ENCODE measurements at regions not wholly inside any gene's neighbourhood (a gene's known extent, or its start where the extent isn't known, plus 50 kb on each side); places are given as distances from the start of the nearest gene placed in this dataset.

DNA sequence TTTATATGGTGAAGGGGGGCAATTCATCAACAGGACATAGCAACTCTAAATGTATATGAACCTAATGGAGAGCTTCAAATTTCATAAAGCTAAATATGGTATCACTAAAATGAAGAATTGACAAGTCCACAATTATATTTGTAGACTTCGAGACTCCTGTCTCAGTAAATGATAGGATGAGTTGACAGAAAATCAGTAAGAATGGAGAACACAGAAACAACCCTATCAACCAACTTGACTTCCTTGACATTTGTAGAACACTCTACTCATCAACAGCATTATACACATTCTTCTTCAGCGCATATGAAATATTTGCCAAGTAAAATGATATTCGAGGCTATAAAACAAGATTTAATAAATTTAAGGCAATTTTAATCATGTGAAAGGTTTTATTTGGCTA lies 322.9 kb upstream of the MAF start:
- DNase-seq = no peak
- intact Hi-C loops (cut with DNase I) = no loop called here

DNA sequence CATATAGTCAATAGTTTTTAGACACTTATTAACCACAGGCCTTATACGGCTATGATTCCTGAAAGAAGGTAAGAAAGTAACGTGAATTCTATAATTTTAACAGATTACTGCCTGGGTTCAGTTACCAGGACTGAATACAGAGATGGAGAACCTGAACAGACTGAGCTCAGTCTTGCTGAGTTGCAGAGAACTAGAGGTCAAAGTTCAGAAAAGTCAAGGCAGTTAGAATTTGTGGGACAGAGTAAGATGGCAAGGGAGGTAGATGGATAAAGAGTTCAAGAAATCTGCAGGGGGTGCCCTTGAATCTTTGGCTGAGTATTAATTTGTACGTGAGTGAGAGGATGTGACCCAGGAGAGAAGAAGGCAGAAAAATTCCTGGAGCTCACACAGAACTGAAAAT lies 320.1 kb upstream of the MAF start:
- intact Hi-C loops (cut with DNase I) = no loop called here
- DNase-seq = no peak

DNA sequence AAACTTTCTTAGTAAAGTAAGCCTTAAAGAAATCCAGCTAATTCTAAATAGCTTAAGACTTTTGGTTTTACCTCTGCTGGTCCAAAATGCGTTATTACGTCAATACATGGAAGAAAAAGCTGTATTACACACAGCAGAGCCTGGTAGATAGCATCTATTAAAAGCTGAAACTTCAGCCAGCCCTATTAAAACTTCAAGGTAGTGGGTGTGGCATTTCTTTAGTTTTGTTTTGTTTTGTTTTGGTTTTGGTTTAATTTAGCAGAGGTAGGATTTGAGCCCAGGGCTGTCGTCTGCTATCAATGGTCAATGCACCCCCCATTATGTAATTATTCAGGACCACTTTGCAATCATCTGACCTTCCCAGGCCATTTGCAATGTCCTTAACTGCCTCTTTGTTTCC lies 318.4 kb upstream of the MAF start:
- intact Hi-C loops (cut with DNase I) = no loop called here
- no peak for DNase-seq

DNA sequence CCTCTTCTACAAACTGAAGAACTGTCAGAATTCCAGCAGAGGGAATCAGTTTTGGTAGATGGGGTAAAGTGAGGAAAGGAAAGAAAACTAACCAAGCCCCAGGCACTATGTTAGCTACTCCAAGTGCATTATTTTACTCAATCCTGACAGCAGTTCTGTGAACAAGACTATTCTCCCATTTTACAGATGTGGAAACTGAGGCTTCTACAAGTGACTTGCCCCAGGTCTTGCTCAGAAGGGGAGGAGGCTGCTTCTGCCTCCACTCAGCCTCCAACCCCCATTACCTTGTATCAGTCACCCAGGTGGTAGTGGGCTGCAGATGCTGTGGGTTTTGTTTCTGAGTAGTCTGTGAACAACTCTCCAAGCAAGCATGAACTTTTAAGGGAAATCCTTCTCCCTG lies 315.2 kb upstream of the MAF start:
- intact Hi-C loops (cut with DNase I) = no loop called here

DNA sequence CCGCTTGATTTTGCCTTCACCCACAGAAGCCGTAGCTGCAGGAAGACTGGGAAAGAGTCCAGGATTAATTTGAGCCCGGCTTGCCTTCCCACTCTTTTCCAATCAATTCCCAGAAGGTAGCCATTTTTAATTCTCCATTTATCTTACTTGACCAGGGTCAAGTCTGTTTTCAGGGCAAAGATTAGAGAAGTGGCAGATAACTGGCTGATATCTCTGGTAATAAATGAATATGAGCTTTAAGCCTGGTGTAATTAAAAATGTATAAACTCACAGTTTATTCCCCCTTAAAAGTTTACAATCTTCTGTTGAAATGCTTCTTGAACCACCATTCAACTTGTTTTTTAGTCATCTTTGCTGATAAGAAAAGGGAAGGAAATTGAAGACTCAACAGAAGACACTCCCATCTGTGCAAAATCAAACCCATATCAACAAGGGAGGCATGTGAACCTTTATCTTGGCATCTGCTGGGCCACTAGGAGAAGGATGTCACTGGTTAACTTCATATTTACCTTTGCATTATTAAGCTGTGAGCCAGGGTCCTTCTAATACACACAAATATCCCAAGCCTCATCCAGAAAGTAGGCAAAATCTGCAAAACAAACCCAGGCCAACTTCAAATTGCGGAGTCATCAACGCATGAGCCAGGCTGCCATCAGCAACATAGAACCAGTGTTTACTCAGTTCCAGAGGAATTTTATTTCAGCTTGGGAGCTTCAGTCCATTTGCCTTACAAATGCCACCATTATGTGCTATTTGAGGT lies 314.6 kb upstream of the MAF start:
- DNase-seq = no peak
- intact Hi-C loops (cut with DNase I) = no loop called here

More for the DNA sequence above, 315.2 kb upstream of the MAF start:
- DNase-seq = no peak

DNA sequence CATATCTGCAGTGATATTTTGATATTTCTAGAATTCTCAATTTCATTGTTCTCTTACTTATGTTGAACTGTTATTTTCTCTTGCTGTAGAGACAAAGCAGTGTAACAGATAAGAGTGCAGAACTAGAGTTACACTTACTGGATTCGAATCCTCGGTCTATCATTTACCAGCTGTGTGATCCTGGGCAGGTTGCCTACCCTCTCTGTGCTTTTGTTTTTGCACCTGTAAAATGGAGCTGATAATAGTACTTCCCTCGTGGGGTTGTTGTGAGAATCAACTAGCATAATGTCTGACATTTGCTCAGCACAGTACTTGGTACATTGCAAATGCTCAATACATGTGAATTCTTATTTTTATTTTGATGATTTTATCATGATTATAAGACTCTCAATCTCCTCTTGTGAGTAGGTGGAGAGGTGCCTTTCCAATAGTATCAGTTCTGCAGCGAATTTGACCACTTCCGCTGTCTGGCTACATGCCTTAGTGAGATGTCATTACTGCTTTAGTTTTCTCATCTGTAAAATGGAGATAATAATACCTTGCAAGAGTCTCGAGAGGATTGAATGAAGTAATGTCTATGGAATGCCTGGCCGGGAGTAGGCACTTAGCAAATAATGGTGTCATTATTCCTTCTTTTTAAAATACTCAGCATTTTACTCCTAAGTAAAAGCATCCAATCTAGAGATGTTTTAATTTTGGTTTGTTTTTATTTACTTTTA lies 312.2 kb upstream of the MAF start:
- intact Hi-C loops (cut with DNase I) = no loop called here
- DNase-seq = no peak

DNA sequence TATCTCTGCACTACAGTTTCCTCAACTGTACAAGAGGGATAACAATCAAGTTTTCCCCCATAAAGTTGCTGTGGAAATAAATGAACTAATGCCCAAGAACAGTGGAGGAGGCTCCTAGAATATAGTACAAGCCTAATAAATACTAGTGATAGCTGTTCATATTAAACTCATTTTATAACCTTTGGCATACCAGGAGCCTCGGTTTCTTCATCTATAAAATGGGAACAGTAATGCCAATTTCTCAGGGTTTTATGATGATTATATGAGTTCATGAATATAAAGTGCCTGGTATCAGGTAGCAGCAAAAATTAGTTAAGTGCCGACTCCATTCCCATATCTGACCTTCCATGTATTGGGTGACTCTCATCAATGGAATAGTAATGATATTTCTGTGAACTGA lies 311.1 kb upstream of the MAF start:
- intact Hi-C loops (cut with DNase I) = no loop called here
- DNase-seq = no peak

DNA sequence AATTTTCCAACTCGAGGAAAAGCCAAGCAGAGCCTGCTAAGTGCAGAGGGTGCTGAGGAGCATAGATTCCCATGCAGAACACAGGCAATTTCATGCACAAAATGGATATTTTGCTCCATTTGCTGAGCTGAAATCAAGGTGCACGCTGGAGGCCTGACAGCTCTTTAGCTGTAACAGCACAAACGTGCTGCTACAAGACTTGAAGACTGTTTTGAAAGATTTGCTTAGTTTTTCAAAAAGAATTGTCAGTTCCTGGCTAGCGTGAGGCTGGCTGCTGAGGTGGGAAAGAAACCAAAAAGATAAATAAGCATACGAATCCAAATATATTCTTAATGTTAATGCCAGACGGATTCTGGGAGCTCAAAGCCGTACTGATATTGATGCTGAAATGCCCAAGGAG lies 309.0 kb upstream of the MAF start:
- DNase-seq = no peak
- intact Hi-C loops (cut with DNase I) = no loop called here

DNA sequence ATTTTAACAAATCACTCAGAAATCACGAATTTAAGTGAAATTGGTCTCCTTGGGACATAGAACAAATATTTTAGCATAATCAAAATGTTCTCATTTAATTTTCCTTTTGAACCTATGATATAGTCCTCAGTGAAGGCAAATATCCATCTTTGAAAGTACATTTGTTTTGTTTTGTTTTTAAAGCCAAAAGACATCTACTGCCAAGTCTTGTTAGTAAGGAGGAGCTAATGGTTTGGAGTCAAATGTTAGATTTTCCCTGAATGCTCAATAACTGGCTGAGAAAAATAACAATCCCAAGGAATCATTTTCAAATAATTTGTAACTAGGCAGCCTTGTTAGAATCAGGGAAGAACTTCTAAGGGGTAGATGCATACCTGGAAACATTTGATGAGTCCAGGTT lies 302.9 kb upstream of the MAF start:
- intact Hi-C loops (cut with DNase I) = no loop called here
- DNase-seq = no peak

DNA sequence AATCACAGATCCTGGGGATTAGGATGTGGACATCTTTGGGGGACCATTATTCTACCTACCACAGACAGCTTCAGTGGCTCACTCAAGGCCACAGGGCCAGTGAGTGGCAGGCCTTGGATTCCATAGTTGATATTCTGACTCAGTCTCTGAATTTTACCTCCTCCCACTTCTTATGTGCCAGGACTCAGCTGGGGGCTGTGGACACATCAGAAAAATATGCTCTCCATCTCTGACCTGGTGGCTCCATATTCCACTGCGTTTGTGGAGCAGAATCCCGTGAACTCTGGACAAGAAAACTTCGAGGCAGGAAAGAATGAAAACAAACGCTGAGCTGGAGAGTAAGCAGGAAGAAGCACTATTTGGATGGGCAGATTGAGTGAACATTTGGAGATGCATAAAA lies 301.8 kb upstream of the MAF start:
- no peak for DNase-seq
- intact Hi-C loops (cut with DNase I) = no loop called here

DNA sequence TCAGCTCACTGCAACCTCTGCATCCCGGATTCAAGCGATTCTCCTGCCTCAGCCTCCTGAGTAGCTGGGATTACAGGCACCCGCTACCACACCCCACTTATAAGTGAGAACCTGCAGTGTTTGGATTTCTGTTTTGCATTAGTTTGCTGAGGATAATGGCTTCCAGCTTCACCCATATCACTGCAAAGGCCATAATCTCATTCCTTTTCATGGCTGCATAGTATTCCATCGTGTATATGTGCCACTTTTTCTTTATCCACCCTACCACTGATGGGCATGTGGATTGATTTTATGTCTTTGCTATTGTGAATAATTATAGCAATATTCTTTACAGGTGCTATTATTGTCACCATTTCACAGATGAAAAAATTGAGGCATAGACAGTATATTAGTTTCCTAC lies 301.0 kb upstream of the MAF start:
- DNase-seq = no peak
- intact Hi-C loops (cut with DNase I) = no loop called here

DNA sequence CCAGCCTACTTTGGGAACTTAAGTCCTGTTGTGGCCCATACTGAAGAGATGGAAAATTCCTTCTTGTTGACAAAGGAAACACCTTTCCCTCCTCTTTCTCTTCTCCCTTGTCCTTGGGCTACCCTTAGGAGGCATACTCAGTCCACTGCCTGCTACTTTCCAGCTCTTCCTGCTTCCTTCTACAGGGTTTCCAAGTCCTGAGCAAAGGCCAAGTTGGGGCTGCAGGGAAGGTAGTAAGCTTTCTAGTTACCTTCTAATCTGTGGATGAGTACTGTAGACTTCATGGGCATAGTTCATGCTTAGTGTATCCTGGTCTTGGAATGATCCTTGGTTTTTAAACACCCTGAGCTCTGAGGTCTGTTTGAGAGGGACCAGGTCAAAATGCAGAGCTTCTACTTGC lies 299.2 kb upstream of the MAF start:
- DNase-seq = no peak
- intact Hi-C loops (cut with DNase I) = no loop called here

DNA sequence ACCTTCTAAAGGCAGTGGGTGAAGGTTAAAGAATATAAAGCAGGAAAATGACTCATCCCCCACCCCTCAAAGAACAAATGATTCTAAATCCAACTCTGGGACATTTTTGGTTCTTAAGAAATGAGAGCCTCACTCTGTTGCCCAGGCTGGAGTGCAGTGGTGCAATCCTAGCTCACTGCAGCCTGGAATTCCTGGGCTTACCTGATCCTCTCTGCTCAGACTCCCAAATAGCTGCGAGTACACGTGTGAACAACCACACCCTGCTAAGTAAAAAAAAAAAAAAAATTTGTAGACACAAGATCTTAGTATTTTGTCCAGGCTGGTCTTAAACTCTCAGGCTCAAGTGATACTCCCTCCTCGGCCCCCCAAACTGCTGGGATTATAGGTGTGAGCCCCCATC lies 298.8 kb upstream of the MAF start:
- DNase-seq = no peak
- intact Hi-C loops (cut with DNase I) = no loop called here

DNA sequence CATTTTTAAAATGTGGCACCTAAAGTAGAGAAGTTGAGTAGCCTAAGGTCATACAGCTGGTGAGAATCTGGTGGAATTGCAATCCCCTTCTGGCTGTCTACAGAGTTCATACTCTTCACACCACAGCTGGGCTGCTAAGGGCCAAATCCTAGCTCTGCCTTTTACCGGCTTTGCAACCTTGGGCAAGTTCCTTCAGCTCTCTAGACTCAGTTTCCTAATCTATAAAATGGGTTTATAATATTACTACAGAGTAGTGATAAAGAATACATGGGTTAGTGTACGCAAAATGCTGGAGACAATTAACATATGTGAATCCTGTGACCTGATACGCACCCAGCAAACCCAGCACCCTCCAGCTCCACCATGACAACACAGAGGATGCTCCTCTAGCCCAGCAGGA lies 298.2 kb upstream of the MAF start:
- intact Hi-C loops (cut with DNase I) = no loop called here
- DNase-seq = no peak

DNA sequence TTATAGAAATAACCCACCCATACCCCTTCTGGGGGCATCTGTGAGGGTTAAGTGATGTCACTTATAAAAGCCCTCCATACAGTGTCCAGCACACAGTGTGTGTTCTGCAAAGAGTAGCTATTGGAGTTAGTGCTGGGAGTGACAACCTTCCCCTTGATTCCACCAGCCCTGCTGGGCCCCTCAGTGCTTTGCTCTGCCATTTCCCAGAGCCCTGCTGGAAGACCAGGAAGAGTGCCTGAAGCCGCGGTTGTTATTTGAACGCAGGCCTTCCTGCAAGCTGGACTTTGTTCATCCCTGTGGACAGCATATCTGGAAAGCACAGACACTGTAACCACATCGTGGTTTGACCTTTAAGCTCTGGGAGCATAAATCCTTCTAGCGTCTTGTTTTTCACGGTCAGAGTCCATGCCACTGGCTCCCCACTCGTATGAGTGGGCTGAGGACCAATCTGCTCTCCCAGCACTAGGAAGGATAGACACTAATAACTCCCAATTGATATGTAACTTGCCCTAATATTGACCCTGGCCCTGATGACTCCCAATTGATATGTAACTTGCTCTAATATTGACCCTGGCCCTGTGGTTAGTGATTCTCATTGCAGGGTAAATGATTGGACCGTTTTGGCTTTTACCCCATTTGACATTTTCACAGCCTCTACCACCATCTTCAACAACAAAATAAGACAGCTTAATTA lies 297.1 kb upstream of the MAF start:
- no peak for DNase-seq
- intact Hi-C loops (cut with DNase I) = no loop called here

DNA sequence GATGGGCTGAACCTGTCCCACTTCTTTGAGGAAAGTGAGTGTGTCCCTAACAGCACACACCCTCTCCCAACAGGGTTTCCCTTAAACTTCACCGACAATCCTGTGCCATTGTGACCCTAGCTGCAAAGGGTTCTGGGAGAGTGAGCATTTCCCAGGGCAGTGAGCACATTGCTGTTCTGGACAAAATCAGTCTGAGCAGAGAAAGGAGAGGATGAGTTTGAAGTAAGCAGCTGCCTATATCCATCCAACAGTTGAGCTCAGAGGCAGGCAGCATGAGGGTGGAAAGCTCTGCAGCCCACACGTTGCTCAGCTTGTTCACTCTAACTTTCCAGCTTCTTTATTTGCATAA lies 296.5 kb upstream of the MAF start:
- intact Hi-C loops (cut with DNase I) = no loop called here
- DNase-seq = no peak

DNA sequence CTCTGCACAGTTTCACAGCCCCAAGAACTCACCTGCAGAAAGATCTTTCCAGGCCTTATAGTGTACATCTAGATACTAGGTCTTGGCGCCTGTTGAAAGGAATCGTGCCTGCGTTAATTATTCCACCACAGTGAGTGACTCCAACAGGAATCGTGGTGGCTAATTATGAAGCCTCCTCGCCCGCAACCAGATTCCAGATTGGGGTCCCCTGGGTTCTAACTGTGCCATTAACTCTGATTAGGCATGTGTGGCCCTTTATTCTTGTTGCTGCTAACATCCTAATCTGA lies 295.3 kb upstream of the MAF start:
- DNase-seq = no peak
- intact Hi-C loops (cut with DNase I) = no loop called here

DNA sequence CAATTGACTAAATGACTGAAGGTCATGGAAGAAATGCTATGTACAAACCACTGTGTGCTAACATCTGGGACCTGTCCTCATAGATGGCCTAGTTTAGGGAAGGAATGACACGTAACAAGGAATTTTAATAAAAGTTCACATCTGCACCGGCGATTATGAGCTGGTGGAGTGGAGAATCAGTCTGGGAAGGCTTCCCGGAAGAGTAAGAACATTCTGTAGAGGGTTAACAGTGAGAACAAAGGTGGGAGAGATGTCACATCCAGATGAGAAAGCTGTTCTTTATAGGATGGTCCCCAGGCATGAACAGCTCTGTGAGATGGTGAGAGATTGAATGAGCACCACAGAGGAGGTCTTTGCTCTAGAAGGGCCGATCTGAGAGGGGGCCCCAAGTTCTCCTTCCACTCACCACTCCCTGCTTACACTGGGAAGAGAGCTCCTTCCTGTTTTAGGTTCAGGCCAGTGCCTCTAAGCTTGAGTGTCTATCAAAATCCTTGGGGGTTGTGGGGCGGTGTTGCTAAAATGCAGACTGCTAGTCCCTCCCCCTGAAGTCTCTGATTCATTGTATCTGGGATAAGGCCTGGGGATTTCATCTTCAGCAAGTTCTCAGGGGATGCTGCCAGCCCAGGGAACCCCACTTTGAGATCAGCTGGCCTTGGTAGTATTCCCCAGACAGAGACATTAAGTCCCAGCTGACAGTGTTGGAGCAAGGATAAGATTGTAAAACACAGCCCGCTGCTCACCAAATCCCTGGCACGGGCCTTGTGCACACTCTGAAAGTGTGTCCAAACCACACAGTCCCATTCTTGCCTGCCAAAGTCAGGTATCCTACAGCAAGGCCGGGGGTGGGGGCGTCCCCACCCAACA lies 294.7 kb upstream of the MAF start:
- no peak for DNase-seq
- intact Hi-C loops (cut with DNase I) = no loop called here

DNA sequence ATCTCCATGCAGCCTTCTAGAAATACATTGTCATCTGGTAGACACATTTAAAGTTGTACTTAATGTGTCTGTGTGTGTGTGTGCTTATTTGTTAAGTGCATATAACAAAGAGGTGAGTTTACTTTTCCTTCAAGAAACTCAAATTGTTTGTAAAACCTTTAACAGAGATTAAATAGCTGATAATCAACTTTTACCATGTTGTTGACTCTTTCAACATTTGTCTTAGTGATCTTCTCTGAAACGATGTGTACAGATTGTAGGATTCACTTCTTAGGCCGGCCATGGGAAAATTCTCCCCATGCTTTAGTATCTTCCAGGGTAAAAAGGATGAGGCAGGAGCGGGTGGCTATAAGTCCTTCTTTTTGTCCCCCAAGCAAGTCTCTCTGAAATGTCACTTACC lies 292.9 kb upstream of the MAF start:
- intact Hi-C loops (cut with DNase I) = no loop called here
- DNase-seq = no peak

DNA sequence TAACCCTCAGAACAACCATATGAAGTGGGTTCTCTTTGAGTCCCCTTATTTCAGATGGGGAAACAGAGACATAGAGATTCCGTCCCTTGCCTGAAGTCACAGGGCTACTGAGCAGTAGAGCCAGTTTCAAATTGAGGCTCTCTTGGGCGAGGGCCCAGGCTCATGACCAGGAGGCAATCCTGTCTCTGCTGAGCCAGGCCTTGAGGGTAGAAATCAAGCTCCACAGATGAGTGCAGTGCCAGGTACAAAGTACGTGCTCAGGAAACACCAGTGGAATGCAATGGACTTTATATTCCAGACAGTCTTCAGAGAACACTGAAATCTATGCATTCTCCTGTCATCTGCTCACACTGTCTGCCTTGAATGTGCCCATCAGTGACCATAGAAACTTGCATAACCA lies 291.7 kb upstream of the MAF start:
- intact Hi-C loops (cut with DNase I) = no loop called here

DNA sequence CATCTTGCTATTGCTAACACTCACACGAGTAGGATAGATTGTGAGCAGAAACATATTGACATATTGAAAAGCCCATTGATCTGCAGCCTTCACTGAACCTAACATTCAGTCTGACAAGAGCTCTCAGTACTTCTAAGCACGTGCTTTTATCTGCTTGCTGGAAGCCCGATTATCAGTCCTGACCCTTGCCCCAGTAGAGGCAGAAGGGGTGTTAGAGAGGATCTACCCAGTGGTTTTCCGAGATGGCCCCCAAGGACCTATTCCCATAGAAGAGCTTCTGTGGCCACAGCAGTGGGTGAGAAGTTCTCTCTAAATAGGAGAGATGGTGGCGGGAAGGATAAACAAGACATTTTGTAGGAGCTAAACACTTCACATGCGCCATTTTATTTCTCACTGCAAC lies 290.9 kb upstream of the MAF start:
- no peak for DNase-seq
- intact Hi-C loops (cut with DNase I) = no loop called here

More for the DNA sequence above, 291.7 kb upstream of the MAF start:
- no peak for DNase-seq

All from posterior cingulate gyrus (tissue), 11 donors.